ENCODE measurements at regions not wholly inside any gene's neighbourhood (a gene's known extent, or its start where the extent isn't known, plus 50 kb on each side); places are given as distances from the start of the nearest gene placed in this dataset.

GRCh38 chr13:88436974-88437373 is 765.8 kb downstream of the SLITRK5 start:
- no peak overlapping the region for H3K27ac ChIP-seq (ENCODE audit: low read depth in 1 of 3, low read length in 2 of 3)
- H3K9me3 ChIP-seq (ENCODE audit: control insufficient read depth in 2 of 2, insufficient read depth in 1 of 2, low read depth in 1 of 2, low read length in 1 of 2) = peaks cover 0 to 6% of the 10 kb centered on the region in 2 donors
- no peak overlapping the region for H3K4me3 ChIP-seq (ENCODE audit: low read depth in 1 of 3, low read length in 3 of 3)
- no peaks in the 10 kb centered on the region for H3K4me1 ChIP-seq (ENCODE audit: control insufficient read depth in 3 of 3, insufficient read depth in 2 of 3, low read depth in 1 of 3, low read length in 2 of 3)
- no peaks in the 10 kb centered on the region for H3K27me3 ChIP-seq (ENCODE audit: control insufficient read depth in 3 of 3, insufficient read depth in 3 of 3, low read length in 3 of 3)
- FAIRE-seq (no peak), DNase-seq (no peak)
- no peaks in the 10 kb centered on the region for H3K36me3 ChIP-seq (ENCODE audit: control insufficient read depth in 3 of 3, insufficient read depth in 2 of 3, low read depth in 1 of 3, low read length in 3 of 3)
- WGBS, 3 donors = 51 to 70% (median 61%) methylated on average over 1 of the region's 1 CpG

- no peak for DNase-seq
- Histone ChIP-seq H3K9me3 (ENCODE audit: control insufficient read depth in 2 of 2, insufficient read depth in 1 of 2, low read depth in 1 of 2, low read length in 1 of 2) (peaks cover 0 to 8% of the 10 kb centered on the region in 2 donors), H3K36me3 (ENCODE audit: control insufficient read depth in 3 of 3, insufficient read depth in 2 of 3, low read depth in 1 of 3, low read length in 3 of 3) (no peaks in the 10 kb centered on the region), H3K27ac (ENCODE audit: low read depth in 1 of 3, low read length in 2 of 3) (no peak overlapping the region), H3K4me1 (ENCODE audit: control insufficient read depth in 3 of 3, insufficient read depth in 2 of 3, low read depth in 1 of 3, low read length in 2 of 3) (no peaks in the 10 kb centered on the region), H3K4me3 (ENCODE audit: low read depth in 1 of 3, low read length in 3 of 3) (no peak overlapping the region), H3K27me3 (ENCODE audit: control insufficient read depth in 3 of 3, insufficient read depth in 3 of 3, low read length in 3 of 3) (no peaks in the 10 kb centered on the region)
- no peak for FAIRE-seq
- WGBS, 3 donors = 47 to 92% (median 74%) methylated on average over 2 of the region's 2 CpGs
These were observed 779.3 kb downstream of the SLITRK5 start for GRCh38 chr13:88450515-88450914.

- Histone ChIP-seq H3K9me3 (ENCODE audit: control insufficient read depth in 2 of 2, insufficient read depth in 1 of 2, low read depth in 1 of 2, low read length in 1 of 2) (peaks cover 0 to 5% of the 10 kb centered on the region in 2 donors), H3K27ac (ENCODE audit: low read depth in 1 of 3, low read length in 2 of 3) (no peak overlapping the region), H3K4me3 (ENCODE audit: low read depth in 1 of 3, low read length in 3 of 3) (no peak overlapping the region), H3K27me3 (ENCODE audit: control insufficient read depth in 3 of 3, insufficient read depth in 3 of 3, low read length in 3 of 3) (no peaks in the 10 kb centered on the region), H3K36me3 (ENCODE audit: control insufficient read depth in 3 of 3, insufficient read depth in 2 of 3, low read depth in 1 of 3, low read length in 3 of 3) (no peaks in the 10 kb centered on the region), H3K4me1 (ENCODE audit: control insufficient read depth in 3 of 3, insufficient read depth in 2 of 3, low read depth in 1 of 3, low read length in 2 of 3) (no peaks in the 10 kb centered on the region)
- WGBS, 3 donors = 44 to 68% (median 63%) methylated on average over 3 of the region's 3 CpGs
- FAIRE-seq (no peak), DNase-seq (no peak)
These were observed 785.0 kb downstream of the SLITRK5 start for GRCh38 chr13:88456151-88456550.

GRCh38 chr13:88459331-88459730 is 788.2 kb downstream of the SLITRK5 start:
- H3K4me1 ChIP-seq (ENCODE audit: control insufficient read depth in 3 of 3, insufficient read depth in 2 of 3, low read depth in 1 of 3, low read length in 2 of 3) = no peaks in the 10 kb centered on the region
- no peaks in the 10 kb centered on the region for H3K36me3 ChIP-seq (ENCODE audit: control insufficient read depth in 3 of 3, insufficient read depth in 2 of 3, low read depth in 1 of 3, low read length in 3 of 3)
- H3K9me3 ChIP-seq (ENCODE audit: control insufficient read depth in 2 of 2, insufficient read depth in 1 of 2, low read depth in 1 of 2, low read length in 1 of 2) = no peaks in the 10 kb centered on the region
- FAIRE-seq = no peak
- no peak overlapping the region for H3K4me3 ChIP-seq (ENCODE audit: low read depth in 1 of 3, low read length in 3 of 3)
- no peak for DNase-seq
- H3K27me3 ChIP-seq (ENCODE audit: control insufficient read depth in 3 of 3, insufficient read depth in 3 of 3, low read length in 3 of 3) = no peaks in the 10 kb centered on the region
- no peak overlapping the region for H3K27ac ChIP-seq (ENCODE audit: low read depth in 1 of 3, low read length in 2 of 3)

GRCh38 chr13:88461272-88462009 is 790.3 kb downstream of the SLITRK5 start:
- H3K4me1 ChIP-seq (ENCODE audit: control insufficient read depth in 3 of 3, insufficient read depth in 2 of 3, low read depth in 1 of 3, low read length in 2 of 3) = no peaks in the 10 kb centered on the region
- FAIRE-seq = no peak
- H3K4me3 ChIP-seq (ENCODE audit: low read depth in 1 of 3, low read length in 3 of 3) = no peak overlapping the region
- no peaks in the 10 kb centered on the region for H3K27me3 ChIP-seq (ENCODE audit: control insufficient read depth in 3 of 3, insufficient read depth in 3 of 3, low read length in 3 of 3)
- no peak for DNase-seq
- WGBS, 3 donors = 64 to 70% (median 70%) methylated on average over 3 of the region's 3 CpGs
- H3K27ac ChIP-seq (ENCODE audit: low read depth in 1 of 3, low read length in 2 of 3) = no peak overlapping the region
- H3K9me3 ChIP-seq (ENCODE audit: control insufficient read depth in 2 of 2, insufficient read depth in 1 of 2, low read depth in 1 of 2, low read length in 1 of 2) = no peaks in the 10 kb centered on the region
- no peaks in the 10 kb centered on the region for H3K36me3 ChIP-seq (ENCODE audit: control insufficient read depth in 3 of 3, insufficient read depth in 2 of 3, low read depth in 1 of 3, low read length in 3 of 3)

GRCh38 chr13:88464851-88465250 is 793.7 kb downstream of the SLITRK5 start:
- DNase-seq (no peak), FAIRE-seq (no peak)
- no peak overlapping the region for H3K27ac ChIP-seq (ENCODE audit: low read depth in 1 of 3, low read length in 2 of 3)
- H3K36me3 ChIP-seq (ENCODE audit: control insufficient read depth in 3 of 3, insufficient read depth in 2 of 3, low read depth in 1 of 3, low read length in 3 of 3) = no peaks in the 10 kb centered on the region
- no peaks in the 10 kb centered on the region for H3K27me3 ChIP-seq (ENCODE audit: control insufficient read depth in 3 of 3, insufficient read depth in 3 of 3, low read length in 3 of 3)
- no peak overlapping the region for H3K4me3 ChIP-seq (ENCODE audit: low read depth in 1 of 3, low read length in 3 of 3)
- WGBS, 3 donors = 62 to 70% (median 66%) methylated on average over 6 of the region's 6 CpGs
- no peaks in the 10 kb centered on the region for H3K4me1 ChIP-seq (ENCODE audit: control insufficient read depth in 3 of 3, insufficient read depth in 2 of 3, low read depth in 1 of 3, low read length in 2 of 3)
- H3K9me3 ChIP-seq (ENCODE audit: control insufficient read depth in 2 of 2, insufficient read depth in 1 of 2, low read depth in 1 of 2, low read length in 1 of 2) = no peaks in the 10 kb centered on the region

GRCh38 chr13:88472316-88472715 is 801.1 kb downstream of the SLITRK5 start:
- 74 to 76% (median 74%) methylated on average over 3 of the region's 3 CpGs for WGBS, 3 donors
- Histone ChIP-seq H3K4me3 (ENCODE audit: low read depth in 1 of 3, low read length in 3 of 3) (no peak overlapping the region), H3K27me3 (ENCODE audit: control insufficient read depth in 3 of 3, insufficient read depth in 3 of 3, low read length in 3 of 3) (no peaks in the 10 kb centered on the region), H3K36me3 (ENCODE audit: control insufficient read depth in 3 of 3, insufficient read depth in 2 of 3, low read depth in 1 of 3, low read length in 3 of 3) (no peaks in the 10 kb centered on the region), H3K9me3 (ENCODE audit: control insufficient read depth in 2 of 2, insufficient read depth in 1 of 2, low read depth in 1 of 2, low read length in 1 of 2) (no peaks in the 10 kb centered on the region), H3K4me1 (ENCODE audit: control insufficient read depth in 3 of 3, insufficient read depth in 2 of 3, low read depth in 1 of 3, low read length in 2 of 3) (no peaks in the 10 kb centered on the region), H3K27ac (ENCODE audit: low read depth in 1 of 3, low read length in 2 of 3) (no peak overlapping the region)
- no peak for DNase-seq
- no peak for FAIRE-seq

GRCh38 chr13:88483202-88483601 is 812.0 kb downstream of the SLITRK5 start:
- DNase-seq (no peak), FAIRE-seq (no peak)
- no peak overlapping the region for H3K27ac ChIP-seq (ENCODE audit: low read depth in 1 of 3, low read length in 2 of 3)
- H3K9me3 ChIP-seq (ENCODE audit: control insufficient read depth in 2 of 2, insufficient read depth in 1 of 2, low read depth in 1 of 2, low read length in 1 of 2) = peaks cover 0 to 7% of the 10 kb centered on the region in 2 donors
- no peak overlapping the region for H3K4me3 ChIP-seq (ENCODE audit: low read depth in 1 of 3, low read length in 3 of 3)
- no peaks in the 10 kb centered on the region for H3K4me1 ChIP-seq (ENCODE audit: control insufficient read depth in 3 of 3, insufficient read depth in 2 of 3, low read depth in 1 of 3, low read length in 2 of 3)
- 68 to 83% (median 77%) methylated on average over 1 of the region's 1 CpG for WGBS, 3 donors
- no peaks in the 10 kb centered on the region for H3K27me3 ChIP-seq (ENCODE audit: control insufficient read depth in 3 of 3, insufficient read depth in 3 of 3, low read length in 3 of 3)
- H3K36me3 ChIP-seq (ENCODE audit: control insufficient read depth in 3 of 3, insufficient read depth in 2 of 3, low read depth in 1 of 3, low read length in 3 of 3) = no peaks in the 10 kb centered on the region

GRCh38 chr13:88507909-88508308 is 836.7 kb downstream of the SLITRK5 start:
- Histone ChIP-seq H3K4me1 (ENCODE audit: control insufficient read depth in 3 of 3, insufficient read depth in 2 of 3, low read depth in 1 of 3, low read length in 2 of 3) (no peaks in the 10 kb centered on the region), H3K4me3 (ENCODE audit: low read depth in 1 of 3, low read length in 3 of 3) (no peak overlapping the region), H3K9me3 (ENCODE audit: control insufficient read depth in 2 of 2, insufficient read depth in 1 of 2, low read depth in 1 of 2, low read length in 1 of 2) (peaks cover 0 to 36% of the 10 kb centered on the region in 2 donors), H3K27ac (ENCODE audit: low read depth in 1 of 3, low read length in 2 of 3) (no peak overlapping the region), H3K36me3 (ENCODE audit: control insufficient read depth in 3 of 3, insufficient read depth in 2 of 3, low read depth in 1 of 3, low read length in 3 of 3) (no peaks in the 10 kb centered on the region), H3K27me3 (ENCODE audit: control insufficient read depth in 3 of 3, insufficient read depth in 3 of 3, low read length in 3 of 3) (no peaks in the 10 kb centered on the region)
- FAIRE-seq (no peak), DNase-seq (no peak)
- 38 to 73% (median 56%) methylated on average over 1 of the region's 1 CpG for WGBS, 3 donors

Data from small intestine (tissue), 7 donors.